DND-41 (cell line): ENCODE measurements at regions not wholly inside any gene's neighbourhood (a gene's known extent, or its start where the extent isn't known, plus 50 kb on each side); places are given as distances from the start of the nearest gene placed in this dataset.

Experiments
- ATAC-seq: fragments of 200-7000 bp; cut with Tn5 transposase; 3 replicates; pipeline ENCODE4 v1.9.1; 2021; ENCODE audit warnings: low read depth; ENCODE audit not compliant: insufficient read depth
- DNase-seq: peaks from one replicate; pipeline ENCODE4 v3.0.0-alpha.2; 2020
- H2AFZ ChIP-seq: 2 replicates; pipeline ENCODE4 v1.6.0; 2012; ENCODE audit warnings: low read depth, low read length
- H3K27ac ChIP-seq: 2 replicates; pipeline ENCODE4 v1.5.1; 2012; ENCODE audit warnings: low read length, inconsistent platforms
- H3K27me3 ChIP-seq: fragments of 200-600 bp; sonication (generic); 2 replicates; pipeline ENCODE4 v1.6.0; 2012; ENCODE audit warnings: low read length, mild to moderate bottlenecking, inconsistent platforms; ENCODE audit not compliant: insufficient read depth, poor library complexity
- H3K36me3 ChIP-seq: 2 replicates; pipeline ENCODE4 v1.5.1; 2012; ENCODE audit warnings: low read length, inconsistent platforms; ENCODE audit not compliant: insufficient read depth
- H3K4me1 ChIP-seq: 2 replicates; pipeline ENCODE4 v1.5.1; 2012; ENCODE audit warnings: mild to moderate bottlenecking, low read length; ENCODE audit not compliant: insufficient read depth
- H3K4me2 ChIP-seq: 2 replicates; pipeline ENCODE4 v1.6.0; 2012; ENCODE audit warnings: mild to moderate bottlenecking, moderate library complexity, low read length, inconsistent platforms; ENCODE audit not compliant: insufficient read depth
- H3K4me3 ChIP-seq, 2 experiments: fragments of 200-600 bp in 1 of 2; shearing (Covaris generic) in 1 of 2; 2 replicates each; pipeline ENCODE4 v1.5.1; 2012 to 2016; ENCODE audit warnings: inconsistent platforms in 2 of 2, low read length in 2 of 2, mild to moderate bottlenecking in 2 of 2, low read depth in 1 of 2, moderate library complexity in 1 of 2
- H3K79me2 ChIP-seq: 2 replicates; pipeline ENCODE4 v1.6.0; 2012; ENCODE audit warnings: low read length, inconsistent platforms; ENCODE audit not compliant: insufficient read depth
- H3K9ac ChIP-seq: 2 replicates; pipeline ENCODE4 v1.6.0; 2012; ENCODE audit warnings: low read depth, mild to moderate bottlenecking, inconsistent platforms, low read length, moderate library complexity
- H3K9me3 ChIP-seq: 2 replicates; pipeline ENCODE4 v1.5.1; 2012; ENCODE audit warnings: low read length, moderate library complexity, mild to moderate bottlenecking, inconsistent platforms; ENCODE audit not compliant: insufficient read depth, severe bottlenecking
- H4K20me1 ChIP-seq: 2 replicates; pipeline ENCODE4 v1.6.0; 2012; ENCODE audit warnings: low read length; ENCODE audit not compliant: insufficient read depth
- EZH2 ChIP-seq: IDR thresholded peaks from 3 replicates; pipeline ENCODE4 v1.6.1; 2012; ENCODE audit warnings: borderline replicate concordance, low read depth, mild to moderate bottlenecking, moderate library complexity, low read length, inconsistent platforms; ENCODE audit not compliant: severe bottlenecking
- TF ChIP-seq, protein P1 (sequence below): IDR thresholded peaks from 2 replicates; pipeline ENCODE4 v1.5.1; 2012; ENCODE audit warnings: borderline replicate concordance, low read length, moderate library complexity, mild to moderate bottlenecking; ENCODE audit not compliant: poor library complexity, severe bottlenecking; ENCODE audit errors: extremely low read depth

DNA sequence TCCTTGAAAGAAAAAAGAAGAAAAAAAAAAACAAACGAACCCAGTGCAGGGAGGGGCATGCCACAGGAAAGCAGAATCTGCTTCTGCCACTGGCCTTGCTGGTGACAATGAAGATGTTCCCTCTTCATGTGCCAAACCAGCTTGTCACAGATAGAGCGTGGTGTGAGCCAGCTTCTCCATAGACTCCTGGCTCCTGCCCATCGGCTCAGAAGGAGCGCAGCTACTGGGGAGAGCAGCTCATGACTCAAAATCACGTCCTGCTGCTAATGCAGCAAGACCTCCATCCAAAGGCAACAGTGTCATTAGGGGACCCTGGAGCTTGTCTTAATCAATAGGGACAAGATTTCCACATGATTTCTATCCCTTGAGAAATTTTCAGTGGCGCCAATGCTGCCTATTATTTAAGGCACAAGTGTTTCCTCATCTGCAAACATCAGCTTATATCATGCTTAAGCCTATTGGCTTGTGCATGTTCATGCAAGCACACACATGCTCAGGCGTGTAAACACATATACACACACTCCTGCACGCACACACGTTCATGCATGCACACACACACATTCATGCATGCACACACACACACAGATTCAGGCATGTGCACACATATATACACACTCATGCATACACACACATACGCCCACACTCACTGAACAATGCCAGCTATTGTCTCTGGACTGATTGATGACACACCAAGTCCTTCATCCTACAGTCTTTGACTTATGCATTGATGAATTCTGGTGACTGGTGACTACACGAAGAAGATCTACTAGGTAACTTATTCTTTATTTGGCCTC is 682.0 kb upstream of the ID2 start:
- H4K20me1 ChIP-seq: no peaks in the 10 kb centered on the region
- no peaks in the 10 kb centered on the region for H3K79me2 ChIP-seq
- DNase-seq (no peak), ATAC-seq (no peak)
- no peaks in the 10 kb centered on the region for H3K36me3 ChIP-seq
- no peak overlapping the region for H2AFZ ChIP-seq
- no peaks in the 10 kb centered on the region for H3K9me3 ChIP-seq
- H3K27ac ChIP-seq: no peak overlapping the region
- H3K4me1 ChIP-seq: peaks cover 12% of the 10 kb centered on the region
- no peak overlapping the region for H3K9ac ChIP-seq
- TF ChIP-seq, protein P1, sequence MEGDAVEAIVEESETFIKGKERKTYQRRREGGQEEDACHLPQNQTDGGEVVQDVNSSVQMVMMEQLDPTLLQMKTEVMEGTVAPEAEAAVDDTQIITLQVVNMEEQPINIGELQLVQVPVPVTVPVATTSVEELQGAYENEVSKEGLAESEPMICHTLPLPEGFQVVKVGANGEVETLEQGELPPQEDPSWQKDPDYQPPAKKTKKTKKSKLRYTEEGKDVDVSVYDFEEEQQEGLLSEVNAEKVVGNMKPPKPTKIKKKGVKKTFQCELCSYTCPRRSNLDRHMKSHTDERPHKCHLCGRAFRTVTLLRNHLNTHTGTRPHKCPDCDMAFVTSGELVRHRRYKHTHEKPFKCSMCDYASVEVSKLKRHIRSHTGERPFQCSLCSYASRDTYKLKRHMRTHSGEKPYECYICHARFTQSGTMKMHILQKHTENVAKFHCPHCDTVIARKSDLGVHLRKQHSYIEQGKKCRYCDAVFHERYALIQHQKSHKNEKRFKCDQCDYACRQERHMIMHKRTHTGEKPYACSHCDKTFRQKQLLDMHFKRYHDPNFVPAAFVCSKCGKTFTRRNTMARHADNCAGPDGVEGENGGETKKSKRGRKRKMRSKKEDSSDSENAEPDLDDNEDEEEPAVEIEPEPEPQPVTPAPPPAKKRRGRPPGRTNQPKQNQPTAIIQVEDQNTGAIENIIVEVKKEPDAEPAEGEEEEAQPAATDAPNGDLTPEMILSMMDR: no peak
- no peak for TF ChIP-seq EZH2
- H3K4me2 ChIP-seq: no peak overlapping the region
- no peaks in the 10 kb centered on the region for H3K27me3 ChIP-seq
- no peak overlapping the region for H3K4me3 ChIP-seq

DNA sequence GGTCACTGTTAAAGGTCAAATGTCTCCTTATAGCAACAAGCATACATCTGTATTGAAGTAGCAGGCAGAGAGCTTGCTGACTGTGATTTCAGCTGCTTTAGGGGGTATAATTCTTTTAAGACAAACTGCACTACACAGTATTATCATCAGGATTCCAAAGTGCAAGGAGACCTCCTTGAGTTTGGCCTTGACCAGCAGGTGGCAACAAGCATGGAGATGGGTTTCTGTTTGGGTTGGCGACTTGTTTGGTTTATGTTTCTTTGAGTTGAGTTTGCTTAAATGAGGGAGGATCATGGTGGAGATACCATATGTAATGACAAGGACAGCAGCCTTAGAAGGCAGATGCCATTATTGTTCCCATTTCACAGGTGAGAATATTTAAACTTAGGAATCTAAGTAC is 681.0 kb upstream of the ID2 start:
- Histone ChIP-seq H3K27me3 (no peaks in the 10 kb centered on the region), H3K4me3 (no peak overlapping the region), H3K9me3 (no peaks in the 10 kb centered on the region), H3K4me1 (peaks cover 10% of the 10 kb centered on the region), H3K79me2 (no peaks in the 10 kb centered on the region), H3K27ac (no peak overlapping the region), H3K36me3 (no peaks in the 10 kb centered on the region), H2AFZ (no peak overlapping the region), H3K9ac (no peak overlapping the region), H4K20me1 (no peaks in the 10 kb centered on the region), H3K4me2 (no peak overlapping the region)
- TF ChIP-seq EZH2: no peak
- TF ChIP-seq, protein P1: peak; percentile 45
- ATAC-seq (no peak), DNase-seq (no peak)

DNA sequence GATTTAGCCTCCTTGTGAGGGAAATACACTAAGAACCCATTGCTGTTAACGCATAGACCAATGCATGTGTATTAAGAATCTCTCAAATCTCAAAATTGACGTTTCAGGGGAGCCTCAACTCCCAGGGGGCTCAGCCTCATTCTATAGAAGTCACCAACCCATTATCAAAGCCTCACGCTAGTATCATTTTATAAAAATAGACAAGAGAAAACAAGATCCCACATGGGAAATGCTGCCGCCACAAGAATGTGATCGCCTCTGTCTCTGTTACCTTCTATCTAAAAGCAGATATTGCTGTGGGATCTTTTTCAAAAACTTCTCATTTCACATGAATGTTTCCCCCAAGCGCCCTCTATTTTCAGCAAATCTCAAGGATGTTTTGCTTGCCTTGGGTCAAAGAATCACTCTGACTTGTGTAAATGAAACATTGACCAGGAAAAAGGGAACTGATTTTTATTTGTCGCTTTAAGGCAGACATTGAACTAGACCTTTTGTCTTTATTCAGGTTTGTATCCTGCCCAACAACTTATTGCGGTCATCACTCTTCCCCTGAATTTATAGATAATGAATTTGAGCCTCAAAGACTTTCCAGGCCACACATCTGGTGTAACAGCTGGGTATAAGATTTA is 679.0 kb upstream of the ID2 start:
- no peaks in the 10 kb centered on the region for H3K27me3 ChIP-seq
- H3K4me3 ChIP-seq: no peak overlapping the region
- ATAC-seq: no peak
- no peak overlapping the region for H3K27ac ChIP-seq
- H3K9ac ChIP-seq: no peak overlapping the region
- no peaks in the 10 kb centered on the region for H3K36me3 ChIP-seq
- no peaks in the 10 kb centered on the region for H3K4me1 ChIP-seq
- no peaks in the 10 kb centered on the region for H3K9me3 ChIP-seq
- no peaks in the 10 kb centered on the region for H4K20me1 ChIP-seq
- no peak overlapping the region for H2AFZ ChIP-seq
- no peak for DNase-seq
- no peaks in the 10 kb centered on the region for H3K79me2 ChIP-seq
- no peak overlapping the region for H3K4me2 ChIP-seq
- no peak for TF ChIP-seq EZH2
- TF ChIP-seq, protein P1: no peak
